C4-2B (cell line): ENCODE measurements at regions not wholly inside any gene's neighbourhood (a gene's known extent, or its start where the extent isn't known, plus 50 kb on each side); places are given as distances from the start of the nearest gene placed in this dataset.

ENCODE experiments used
- CTCF ChIP-seq: fragments of 450-650 bp; conservative IDR thresholded peaks from 2 replicates; pipeline ENCODE4 v1.5.1; 2017; ENCODE audit warnings: mild to moderate bottlenecking
- ZFX ChIP-seq: fragments of 450-650 bp; IDR thresholded peaks from 2 replicates; pipeline ENCODE4 v1.6.1; 2017

GRCh38 chr6:28655164-28655563 lies 129.5 kb downstream of the GPX5 start:
- TF ChIP-seq CTCF: no peak
- TF ChIP-seq ZFX: no peak
